Stimulated activated CD4-positive, alpha-beta T cell treated with anti-CD3 and anti-CD28 coated beads, Interleukin-2, amount 100 ng/mL, for 4 hours (primary cell): ENCODE measurements at regions not wholly inside any gene's neighbourhood (a gene's known extent, or its start where the extent isn't known, plus 50 kb on each side); places are given as distances from the start of the nearest gene placed in this dataset.

Source experiments
- DNase-seq: peaks from one replicate; pipeline ENCODE4 v3.0.0-alpha.2; 2020; ENCODE audit warnings: low read depth

- DNase-seq = no peak
Observed at GRCh38 chr15:39209548-39210211, 371.2 kb upstream of the THBS1 start.

GRCh38 chr15:39211108-39211979 lies 369.5 kb upstream of the THBS1 start:
- no peak for DNase-seq

GRCh38 chr15:39213385-39213840 lies 367.5 kb upstream of the THBS1 start:
- no peak for DNase-seq

- DNase-seq = no peak
Observed at GRCh38 chr15:39215015-39215414, 365.9 kb upstream of the THBS1 start.

- DNase-seq = no peak
Observed at GRCh38 chr15:39216816-39217215, 364.1 kb upstream of the THBS1 start.

- DNase-seq = no peak
Observed at GRCh38 chr15:39219608-39220007, 361.3 kb upstream of the THBS1 start.

GRCh38 chr15:39226169-39226937 lies 354.5 kb upstream of the THBS1 start:
- no peak for DNase-seq

GRCh38 chr15:39227001-39227400 lies 353.9 kb upstream of the THBS1 start:
- no peak for DNase-seq

- DNase-seq = no peak
Observed at GRCh38 chr15:39228889-39229288, 352.0 kb upstream of the THBS1 start.

GRCh38 chr15:39230205-39230907 lies 350.5 kb upstream of the THBS1 start:
- no peak for DNase-seq

- DNase-seq = no peak
Observed at GRCh38 chr15:39230908-39231285, 350.0 kb upstream of the THBS1 start.

- DNase-seq = no peak
Observed at GRCh38 chr15:39232512-39232911, 348.4 kb upstream of the THBS1 start.

GRCh38 chr15:39235084-39235795 lies 345.6 kb upstream of the THBS1 start:
- DNase-seq = no peak

- DNase-seq = no peak
Observed at GRCh38 chr15:39236375-39236774, 344.5 kb upstream of the THBS1 start.

- DNase-seq = no peak
Observed at GRCh38 chr15:39238443-39238842, 342.4 kb upstream of the THBS1 start.

- no peak for DNase-seq
Observed at GRCh38 chr15:39239562-39239961, 341.3 kb upstream of the THBS1 start.

- no peak for DNase-seq
Observed at GRCh38 chr15:39242345-39242744, 338.5 kb upstream of the THBS1 start.

GRCh38 chr15:39243396-39243795 lies 337.5 kb upstream of the THBS1 start:
- DNase-seq = no peak

GRCh38 chr15:39244776-39245175 lies 336.1 kb upstream of the THBS1 start:
- DNase-seq = no peak

GRCh38 chr15:39246523-39246922 lies 334.4 kb upstream of the THBS1 start:
- no peak for DNase-seq

- no peak for DNase-seq
Observed at GRCh38 chr15:39247574-39247973, 333.3 kb upstream of the THBS1 start.
